NCI-H510A (cell line): ENCODE measurements at regions not wholly inside any gene's neighbourhood (a gene's known extent, or its start where the extent isn't known, plus 50 kb on each side); places are given as distances from the start of the nearest gene placed in this dataset.
"Not testable (repeated sequence)": the region's sequence is repeated elsewhere in the genome, so short reads cannot be mapped to it uniquely, and the experiment has no call there.

Source experiments
- DNase-seq: peaks from one replicate; lab custom pipeline; 2025; lab: John Stamatoyannopoulos, UW

- no peak for DNase-seq
Measured at GRCh38 chr2:187206071-187206470, 242.0 kb downstream of the CALCRL start.

- no peak for DNase-seq
Measured at GRCh38 chr2:187198136-187198535, 249.9 kb downstream of the CALCRL start.

GRCh38 chr2:187194049-187194448 lies 254.0 kb downstream of the CALCRL start:
- no peak for DNase-seq

- no peak for DNase-seq
Measured at GRCh38 chr2:187188783-187189631, 259.0 kb downstream of the CALCRL start.

- no peak for DNase-seq
Measured at GRCh38 chr2:187187519-187187918, 260.5 kb downstream of the CALCRL start.

GRCh38 chr2:187180529-187180928 lies 267.5 kb downstream of the CALCRL start:
- DNase-seq: no peak

GRCh38 chr2:187178876-187179275 lies 269.2 kb downstream of the CALCRL start:
- not testable (repeated sequence) for DNase-seq

GRCh38 chr2:187177253-187177652 lies 270.8 kb downstream of the CALCRL start:
- DNase-seq: no peak

- DNase-seq: no peak
Measured at GRCh38 chr2:187174582-187174981, 273.5 kb downstream of the CALCRL start.

GRCh38 chr2:187171318-187171717 lies 276.7 kb downstream of the CALCRL start:
- DNase-seq: no peak

- peak; percentile 6 for DNase-seq
Measured at GRCh38 chr2:187169864-187170263, 278.2 kb downstream of the CALCRL start.

- no peak for DNase-seq
Measured at GRCh38 chr2:187168720-187169713, 279.0 kb downstream of the CALCRL start.

- DNase-seq: no peak
Measured at GRCh38 chr2:187167491-187167890, 280.6 kb downstream of the CALCRL start.

- DNase-seq: no peak
Measured at GRCh38 chr2:187165936-187166610, 282.0 kb downstream of the CALCRL start.

- DNase-seq: no peak
Measured at GRCh38 chr2:187158452-187158851, 289.6 kb downstream of the CALCRL start.

- no peak for DNase-seq
Measured at GRCh38 chr2:187157046-187157445, 291.0 kb downstream of the CALCRL start.

- DNase-seq: no peak
Measured at GRCh38 chr2:187155476-187155875, 292.6 kb downstream of the CALCRL start.

- no peak for DNase-seq
Measured at GRCh38 chr2:187150670-187151069, 297.4 kb downstream of the CALCRL start.

GRCh38 chr2:187148059-187148714 lies 299.2 kb upstream of the ZSWIM2 start:
- no peak for DNase-seq

GRCh38 chr2:187143537-187143936 lies 294.6 kb upstream of the ZSWIM2 start:
- no peak for DNase-seq

- no peak for DNase-seq
Measured at GRCh38 chr2:187139469-187139868, 290.5 kb upstream of the ZSWIM2 start.

- no peak for DNase-seq
Measured at GRCh38 chr2:187138265-187138664, 289.3 kb upstream of the ZSWIM2 start.
